ENCODE measurements at regions not wholly inside any gene's neighbourhood (a gene's known extent, or its start where the extent isn't known, plus 50 kb on each side); places are given as distances from the start of the nearest gene placed in this dataset.

DNA sequence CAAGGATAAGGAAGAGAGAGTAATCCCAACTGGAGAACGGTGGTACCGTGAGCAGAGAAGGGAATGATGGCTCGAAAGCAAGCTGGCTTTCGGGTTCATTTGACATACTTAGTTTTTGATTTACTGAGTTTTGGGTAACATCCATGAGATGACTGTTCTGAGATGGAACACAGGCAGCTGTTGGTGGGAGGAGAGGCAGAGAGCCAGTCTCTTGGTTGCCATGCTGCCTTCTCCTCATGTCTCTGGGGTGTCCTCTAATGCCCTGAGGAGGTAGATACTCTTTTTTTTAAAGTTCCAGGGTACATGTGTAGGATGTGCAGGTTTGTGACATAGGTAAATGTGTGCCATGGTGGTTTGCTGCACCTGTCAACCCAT lies 76.4 kb upstream of the NRP1 start:
- H3K79me2 ChIP-seq (ENCODE audit: insufficient read depth, low read length) = no peaks in the 10 kb centered on the region
- no peak overlapping the region for H3K4me2 ChIP-seq (ENCODE audit: low read length)
- no peak for TF ChIP-seq EZH2 (IDR thresholded peaks at IDR 0.05; ENCODE audit: borderline replicate concordance, low read length)
- TF ChIP-seq, protein P1, sequence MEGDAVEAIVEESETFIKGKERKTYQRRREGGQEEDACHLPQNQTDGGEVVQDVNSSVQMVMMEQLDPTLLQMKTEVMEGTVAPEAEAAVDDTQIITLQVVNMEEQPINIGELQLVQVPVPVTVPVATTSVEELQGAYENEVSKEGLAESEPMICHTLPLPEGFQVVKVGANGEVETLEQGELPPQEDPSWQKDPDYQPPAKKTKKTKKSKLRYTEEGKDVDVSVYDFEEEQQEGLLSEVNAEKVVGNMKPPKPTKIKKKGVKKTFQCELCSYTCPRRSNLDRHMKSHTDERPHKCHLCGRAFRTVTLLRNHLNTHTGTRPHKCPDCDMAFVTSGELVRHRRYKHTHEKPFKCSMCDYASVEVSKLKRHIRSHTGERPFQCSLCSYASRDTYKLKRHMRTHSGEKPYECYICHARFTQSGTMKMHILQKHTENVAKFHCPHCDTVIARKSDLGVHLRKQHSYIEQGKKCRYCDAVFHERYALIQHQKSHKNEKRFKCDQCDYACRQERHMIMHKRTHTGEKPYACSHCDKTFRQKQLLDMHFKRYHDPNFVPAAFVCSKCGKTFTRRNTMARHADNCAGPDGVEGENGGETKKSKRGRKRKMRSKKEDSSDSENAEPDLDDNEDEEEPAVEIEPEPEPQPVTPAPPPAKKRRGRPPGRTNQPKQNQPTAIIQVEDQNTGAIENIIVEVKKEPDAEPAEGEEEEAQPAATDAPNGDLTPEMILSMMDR (IDR thresholded peaks at IDR 0.05; ENCODE audit: low read length) = no peak
- H3K4me3 ChIP-seq (ENCODE audit: low read depth, low read length, poor library complexity, severe bottlenecking) = no peak overlapping the region
- H3K27me3 ChIP-seq (ENCODE audit: insufficient read depth, low read length) = no peaks in the 10 kb centered on the region
- H3K27ac ChIP-seq (ENCODE audit: low read depth, low read length, poor library complexity, severe bottlenecking) = no peak overlapping the region
- H3K4me1 ChIP-seq (ENCODE audit: insufficient read depth, low read length, severe bottlenecking) = no peaks in the 10 kb centered on the region
- H2AFZ ChIP-seq (ENCODE audit: low read length) = no peak overlapping the region
- H3K9me2 ChIP-seq (ENCODE audit: low read depth, low read length) = no peaks in the 10 kb centered on the region
- H4K20me1 ChIP-seq (ENCODE audit: insufficient read depth, low read length) = no peaks in the 10 kb centered on the region
- no peaks in the 10 kb centered on the region for H3K36me3 ChIP-seq (ENCODE audit: insufficient read depth, low read length)
- H3K9me3 ChIP-seq (ENCODE audit: low read length) = no peaks in the 10 kb centered on the region
- no peak overlapping the region for H3K9ac ChIP-seq (ENCODE audit: low read length)
- no peaks in the 10 kb centered on the region for H3F3A ChIP-seq (ENCODE audit: insufficient read depth, low read length)

DNA sequence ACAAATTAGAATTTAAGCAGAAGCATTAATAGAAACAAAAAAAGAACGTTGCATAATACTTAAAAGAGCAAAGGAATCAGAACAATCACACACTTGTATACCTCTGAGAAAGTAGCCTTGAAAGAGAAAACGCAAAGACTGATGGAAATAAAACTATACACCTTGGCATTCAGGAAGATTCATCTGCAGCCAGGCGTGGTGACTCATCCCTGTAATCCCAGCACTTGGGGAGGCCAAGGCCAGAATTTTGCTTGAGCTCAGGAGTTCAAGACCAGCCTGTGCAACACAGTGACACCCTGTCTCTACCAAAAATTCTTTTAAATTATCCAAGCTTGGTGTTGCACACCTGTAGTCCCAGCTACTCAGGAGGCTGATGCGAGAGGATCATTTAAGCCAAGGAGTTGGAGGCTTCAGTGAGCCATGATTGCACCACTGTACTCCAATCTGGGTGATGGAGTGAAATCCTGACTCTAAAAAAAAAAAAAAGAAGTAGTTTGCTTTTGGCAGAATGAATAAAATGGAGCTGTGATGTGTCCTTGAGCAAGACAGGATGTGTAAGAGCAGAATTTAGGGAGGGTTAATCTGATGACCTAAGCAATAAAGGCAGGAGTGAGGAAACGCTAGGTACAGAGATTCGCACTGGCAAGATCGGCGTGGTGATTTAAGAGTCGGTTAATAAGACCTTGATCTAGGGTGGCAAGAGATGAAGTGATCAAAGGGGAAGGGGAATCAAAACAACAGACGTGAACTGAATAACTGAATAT lies 75.8 kb upstream of the NRP1 start:
- TF ChIP-seq EZH2 (IDR thresholded peaks at IDR 0.05; ENCODE audit: borderline replicate concordance, low read length) = no peak
- TF ChIP-seq, protein P1 (IDR thresholded peaks at IDR 0.05; ENCODE audit: low read length) = no peak
- no peaks in the 10 kb centered on the region for H3K9me2 ChIP-seq (ENCODE audit: low read depth, low read length)
- H2AFZ ChIP-seq (ENCODE audit: low read length) = no peak overlapping the region
- H3K9me3 ChIP-seq (ENCODE audit: low read length) = no peaks in the 10 kb centered on the region
- H4K20me1 ChIP-seq (ENCODE audit: insufficient read depth, low read length) = no peaks in the 10 kb centered on the region
- H3K36me3 ChIP-seq (ENCODE audit: insufficient read depth, low read length) = no peaks in the 10 kb centered on the region
- no peak overlapping the region for H3K9ac ChIP-seq (ENCODE audit: low read length)
- H3K79me2 ChIP-seq (ENCODE audit: insufficient read depth, low read length) = no peaks in the 10 kb centered on the region
- no peak overlapping the region for H3K27ac ChIP-seq (ENCODE audit: low read depth, low read length, poor library complexity, severe bottlenecking)
- H3F3A ChIP-seq (ENCODE audit: insufficient read depth, low read length) = no peaks in the 10 kb centered on the region
- no peak overlapping the region for H3K4me3 ChIP-seq (ENCODE audit: low read depth, low read length, poor library complexity, severe bottlenecking)
- no peak overlapping the region for H3K4me2 ChIP-seq (ENCODE audit: low read length)
- no peaks in the 10 kb centered on the region for H3K4me1 ChIP-seq (ENCODE audit: insufficient read depth, low read length, severe bottlenecking)
- H3K27me3 ChIP-seq (ENCODE audit: insufficient read depth, low read length) = no peaks in the 10 kb centered on the region

DNA sequence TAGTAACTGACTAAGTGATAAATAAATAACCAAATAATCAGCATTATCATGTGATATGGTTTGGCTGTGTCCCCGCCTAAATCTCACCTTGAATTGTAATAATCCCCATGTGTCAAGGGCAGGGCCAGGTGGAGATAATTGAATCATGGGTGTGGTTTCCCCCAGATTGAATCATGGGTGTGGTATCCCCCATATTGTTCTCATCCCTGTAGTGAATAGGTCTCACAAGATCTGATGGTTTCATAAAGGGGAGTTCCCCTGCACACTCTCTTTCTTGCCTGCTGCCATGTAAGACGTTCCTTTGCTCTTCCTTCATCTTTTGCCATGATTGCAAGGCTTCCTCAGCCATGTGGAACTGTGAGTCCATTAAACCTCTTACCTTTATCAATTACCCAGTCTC lies 72.1 kb upstream of the NRP1 start:
- Histone ChIP-seq H3K79me2 (ENCODE audit: insufficient read depth, low read length) (no peaks in the 10 kb centered on the region), H3K27ac (ENCODE audit: low read depth, low read length, poor library complexity, severe bottlenecking) (no peak overlapping the region), H3K27me3 (ENCODE audit: insufficient read depth, low read length) (no peaks in the 10 kb centered on the region), H2AFZ (ENCODE audit: low read length) (no peak overlapping the region), H4K20me1 (ENCODE audit: insufficient read depth, low read length) (no peaks in the 10 kb centered on the region), H3K4me1 (ENCODE audit: insufficient read depth, low read length, severe bottlenecking) (no peaks in the 10 kb centered on the region), H3K4me2 (ENCODE audit: low read length) (no peak overlapping the region), H3K9me2 (ENCODE audit: low read depth, low read length) (no peaks in the 10 kb centered on the region), H3K9me3 (ENCODE audit: low read length) (no peaks in the 10 kb centered on the region), H3K9ac (ENCODE audit: low read length) (no peak overlapping the region), H3K36me3 (ENCODE audit: insufficient read depth, low read length) (no peaks in the 10 kb centered on the region), H3K4me3 (ENCODE audit: low read depth, low read length, poor library complexity, severe bottlenecking) (no peak overlapping the region), H3F3A (ENCODE audit: insufficient read depth, low read length) (no peaks in the 10 kb centered on the region)
- TF ChIP-seq, protein P1 (IDR thresholded peaks at IDR 0.05; ENCODE audit: low read length) = no peak
- TF ChIP-seq EZH2 (IDR thresholded peaks at IDR 0.05; ENCODE audit: borderline replicate concordance, low read length) = no peak

Data from OCI-LY1 (cell line).